ENCODE measurements at regions not wholly inside any gene's neighbourhood (a gene's known extent, or its start where the extent isn't known, plus 50 kb on each side); places are given as distances from the start of the nearest gene placed in this dataset.
"Not testable (repeated sequence)": the region's sequence is repeated elsewhere in the genome, so short reads cannot be mapped to it uniquely, and the experiment has no call there.

DNA sequence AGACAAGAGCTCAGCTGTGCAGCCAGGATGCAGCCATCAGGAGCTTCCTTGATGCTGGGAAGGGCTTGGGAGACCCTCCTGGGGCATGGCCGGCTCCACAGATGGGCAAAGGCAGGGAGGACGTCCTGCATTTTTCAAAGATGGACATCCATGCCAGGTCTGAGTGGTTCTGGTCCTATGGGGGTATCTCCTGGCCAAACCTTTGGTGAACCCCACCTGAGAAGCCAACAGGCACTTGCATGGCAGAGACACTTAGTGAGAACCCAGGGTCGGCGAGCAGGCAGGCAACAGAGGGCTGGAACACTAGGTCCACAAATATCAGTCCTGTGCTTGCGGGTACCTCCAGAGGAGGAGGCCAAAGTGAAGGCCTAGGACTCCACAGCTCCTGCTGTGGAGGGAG lies 70.0 kb downstream of the KCTD15 start:
- CTCF ChIA-PET, result no interaction called here
- TF ChIP-seq, protein P1, sequence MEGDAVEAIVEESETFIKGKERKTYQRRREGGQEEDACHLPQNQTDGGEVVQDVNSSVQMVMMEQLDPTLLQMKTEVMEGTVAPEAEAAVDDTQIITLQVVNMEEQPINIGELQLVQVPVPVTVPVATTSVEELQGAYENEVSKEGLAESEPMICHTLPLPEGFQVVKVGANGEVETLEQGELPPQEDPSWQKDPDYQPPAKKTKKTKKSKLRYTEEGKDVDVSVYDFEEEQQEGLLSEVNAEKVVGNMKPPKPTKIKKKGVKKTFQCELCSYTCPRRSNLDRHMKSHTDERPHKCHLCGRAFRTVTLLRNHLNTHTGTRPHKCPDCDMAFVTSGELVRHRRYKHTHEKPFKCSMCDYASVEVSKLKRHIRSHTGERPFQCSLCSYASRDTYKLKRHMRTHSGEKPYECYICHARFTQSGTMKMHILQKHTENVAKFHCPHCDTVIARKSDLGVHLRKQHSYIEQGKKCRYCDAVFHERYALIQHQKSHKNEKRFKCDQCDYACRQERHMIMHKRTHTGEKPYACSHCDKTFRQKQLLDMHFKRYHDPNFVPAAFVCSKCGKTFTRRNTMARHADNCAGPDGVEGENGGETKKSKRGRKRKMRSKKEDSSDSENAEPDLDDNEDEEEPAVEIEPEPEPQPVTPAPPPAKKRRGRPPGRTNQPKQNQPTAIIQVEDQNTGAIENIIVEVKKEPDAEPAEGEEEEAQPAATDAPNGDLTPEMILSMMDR (IDR thresholded peaks at IDR 0.05; ENCODE audit: control extremely low read depth, extremely low read depth, low read depth, missing control alignments), result no peak
- POLR2A ChIA-PET, result no interaction called here

DNA sequence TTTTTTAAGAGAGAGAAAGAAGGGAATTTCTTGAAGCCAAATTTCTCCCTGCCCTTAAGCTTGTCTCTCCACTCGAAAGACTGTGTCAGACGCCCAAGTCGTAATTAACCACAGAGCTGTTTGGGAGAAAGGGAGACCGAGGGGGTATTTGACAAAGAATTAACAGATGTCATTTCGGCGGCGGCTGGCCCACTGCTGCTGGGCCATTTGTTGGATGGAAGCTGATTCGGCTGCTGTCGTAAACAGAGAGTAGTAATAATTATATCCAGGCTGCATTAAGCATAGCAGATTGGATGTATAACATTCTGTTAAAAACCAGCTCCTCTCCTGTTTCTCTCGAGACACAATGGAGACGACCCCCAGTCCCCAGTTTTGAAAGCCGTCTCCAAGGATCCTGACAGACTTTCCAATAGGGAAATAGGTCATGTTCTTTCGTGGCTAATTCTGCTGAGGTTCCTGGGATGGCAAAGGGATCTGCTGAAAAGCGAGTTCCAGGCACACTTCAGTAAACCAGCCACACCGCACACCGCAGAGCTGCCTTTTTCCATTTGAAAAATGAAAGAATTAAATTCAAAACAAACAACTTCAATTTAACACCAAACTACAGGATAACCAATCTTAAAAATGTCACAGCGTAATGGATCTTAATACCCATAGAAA lies 71.5 kb downstream of the KCTD15 start:
- POLR2A ChIA-PET, result no interaction called here
- no peak for DNase-seq (ENCODE audit: extremely low spot score)
- TF ChIP-seq, protein P1 (IDR thresholded peaks at IDR 0.05; ENCODE audit: control extremely low read depth, extremely low read depth, low read depth, missing control alignments), result no peak
- CTCF ChIA-PET, result no interaction called here

More for the DNA sequence above, 70.0 kb downstream of the KCTD15 start:
- no peak for DNase-seq (ENCODE audit: extremely low spot score)

DNA sequence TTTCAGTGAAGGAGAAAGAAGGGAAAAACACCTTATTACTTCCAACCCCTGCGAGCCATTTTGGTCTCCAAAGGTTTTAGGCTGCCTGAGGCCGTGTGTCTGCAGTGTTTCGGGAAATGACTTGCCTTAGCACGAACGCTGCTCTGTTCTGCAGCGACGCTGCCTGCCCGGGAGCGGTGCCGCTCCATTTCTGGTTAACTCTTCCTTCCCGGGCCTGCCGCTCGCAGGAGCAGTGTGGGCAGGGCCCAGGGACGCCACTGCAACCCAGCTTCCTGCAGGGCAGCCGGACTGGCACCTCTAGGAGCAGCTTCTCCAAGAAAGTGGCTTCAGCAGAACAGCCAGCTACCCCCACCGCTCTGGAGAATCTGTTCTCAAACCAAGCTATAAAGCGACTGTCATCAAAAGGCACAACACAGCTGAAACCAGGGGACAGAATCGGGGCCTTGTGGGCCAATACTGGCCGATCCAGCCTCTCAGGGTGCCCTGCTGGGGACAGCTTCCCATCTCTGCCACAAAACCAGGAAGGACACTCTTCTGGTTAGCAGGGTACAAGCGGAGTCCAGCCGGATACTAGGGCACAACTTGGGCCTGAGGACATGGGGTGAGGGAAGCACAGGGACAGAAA lies 72.2 kb downstream of the KCTD15 start:
- ChIA-PET CTCF (interaction anchor here (0.9 to 1.9 kb wide), 3 partner anchors 15 to 227 kb away, joined by 3 to 4 read pairs (median 3); no protein-coding TSS in a partner anchor), POLR2A (no interaction called here)
- TF ChIP-seq, protein P1 (IDR thresholded peaks at IDR 0.05; ENCODE audit: control extremely low read depth, extremely low read depth, low read depth, missing control alignments), result no peak
- no peak for DNase-seq (ENCODE audit: extremely low spot score)

DNA sequence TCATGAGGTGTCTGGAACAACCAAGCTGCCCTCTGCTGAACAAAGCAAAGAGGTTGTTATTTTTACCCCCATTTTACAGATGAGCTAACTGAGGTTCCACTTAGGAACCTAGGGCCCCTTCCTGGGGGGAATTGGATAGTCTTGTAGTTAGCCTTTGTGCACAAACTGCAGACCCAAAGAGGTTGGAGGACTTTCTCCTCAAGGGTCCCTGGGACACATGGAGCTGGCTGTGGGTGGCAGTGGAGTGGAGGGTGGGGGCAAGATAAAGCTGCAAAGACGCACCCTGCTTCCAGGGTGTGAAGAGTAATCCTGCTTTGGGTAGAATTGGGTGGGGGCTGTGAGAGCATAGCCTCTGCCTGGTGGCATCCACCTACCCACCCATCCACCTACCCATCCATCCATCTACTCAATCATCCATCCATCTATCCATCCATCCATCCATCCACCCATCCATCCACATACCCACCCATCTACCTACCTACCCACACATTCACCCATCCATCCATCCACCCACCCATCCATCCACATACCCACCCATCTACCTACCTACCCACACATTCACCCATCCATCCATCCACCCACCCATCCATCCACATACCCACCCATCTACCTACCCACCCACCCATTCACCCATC lies 73.7 kb downstream of the KCTD15 start:
- POLR2A ChIA-PET, result not testable (repeated sequence)
- CTCF ChIA-PET, result interaction anchor here (1.6 to 1.9 kb wide), 2 partner anchors 9 to 226 kb away, joined by 3 to 4 read pairs; no protein-coding TSS in a partner anchor

DNA sequence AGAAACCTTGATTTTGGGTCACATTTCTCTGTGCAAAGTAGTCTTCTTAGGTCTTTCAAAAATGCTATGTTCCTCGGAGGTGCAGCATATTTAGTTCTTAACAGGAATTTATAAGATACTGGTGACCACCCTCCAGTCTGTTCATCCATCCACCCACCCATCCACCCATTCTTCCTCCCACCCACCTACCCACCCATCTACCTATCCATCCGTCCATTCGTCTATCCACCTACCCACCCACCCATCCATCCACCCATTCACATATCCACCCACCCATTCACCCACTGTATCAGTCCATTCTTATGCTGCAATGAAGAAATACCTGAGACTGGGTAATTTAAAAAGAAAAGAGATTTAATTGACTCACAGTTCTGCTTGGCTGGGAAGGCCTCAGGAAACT lies 74.9 kb downstream of the KCTD15 start:
- TF ChIP-seq, protein P1 (IDR thresholded peaks at IDR 0.05; ENCODE audit: control extremely low read depth, extremely low read depth, low read depth, missing control alignments), result no peak
- POLR2A ChIA-PET, result no interaction called here
- CTCF ChIA-PET, result interaction anchor here (1.6 kb wide), 1 partner anchor 7 kb away, joined by 3 read pairs; no protein-coding TSS in a partner anchor
- DNase-seq (ENCODE audit: extremely low spot score), result no peak

More for the DNA sequence above, 73.7 kb downstream of the KCTD15 start:
- not testable (repeated sequence) for DNase-seq (ENCODE audit: extremely low spot score)

DNA sequence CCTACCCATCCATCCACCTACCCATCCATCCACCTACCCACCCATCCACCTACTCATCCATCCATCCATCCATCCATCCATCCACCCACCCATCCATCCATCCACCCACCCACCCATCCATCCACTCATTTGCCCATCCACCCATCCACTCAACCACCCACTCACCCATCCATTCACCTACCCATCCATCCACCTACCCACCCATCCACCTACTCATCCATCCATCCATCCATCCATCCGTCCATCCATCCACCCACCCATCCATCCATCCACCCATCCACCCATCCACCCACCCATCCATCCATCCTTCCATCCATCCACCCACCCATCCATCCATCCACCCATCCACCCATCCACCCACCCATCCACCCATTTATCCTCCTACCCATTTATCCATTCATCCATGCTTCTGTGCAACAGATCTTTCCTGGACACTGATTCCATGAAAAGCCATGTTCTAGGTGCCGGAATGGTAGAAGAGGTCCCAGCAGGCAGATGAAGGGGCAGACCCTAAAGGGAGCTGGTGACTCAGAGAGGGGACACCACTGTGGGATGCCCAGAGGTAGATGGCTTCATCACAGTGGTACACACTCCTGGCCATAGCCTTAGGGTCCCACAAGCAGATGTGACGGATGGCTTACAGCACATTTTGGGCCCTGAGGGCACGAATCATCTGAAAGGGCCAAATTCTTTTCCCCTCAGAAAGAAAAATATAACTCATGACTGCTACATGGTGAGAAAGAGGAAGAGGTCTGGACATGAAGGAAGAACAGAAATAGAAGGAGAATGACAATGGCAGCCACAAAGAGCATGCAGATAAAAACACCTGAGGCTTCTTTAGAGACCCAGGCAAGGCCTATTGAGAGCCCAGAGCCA lies 76.0 kb downstream of the KCTD15 start:
- TF ChIP-seq, protein P1 (IDR thresholded peaks at IDR 0.05; ENCODE audit: control extremely low read depth, extremely low read depth, low read depth, missing control alignments), result no peak
- ChIA-PET POLR2A (no interaction called here), CTCF (no interaction called here)
- no peak for DNase-seq (ENCODE audit: extremely low spot score)

Measured in GM10248 (cell line).